Caco-2 (cell line): ENCODE measurements at regions not wholly inside any gene's neighbourhood (a gene's known extent, or its start where the extent isn't known, plus 50 kb on each side); places are given as distances from the start of the nearest gene placed in this dataset.

Experiments
- BruUV-seq: library from RNA; stranded (reverse); fragments of 400-500 nt; replicated peaks from 2 replicates; lab custom pipeline; 2021; lab: Mats Ljungman, UMichigan
- CTCF ChIA-PET: fragments of 300-600 bp; sonication (Branson Sonifier 250); formaldehyde crosslinking; loops from one replicate; lab custom pipeline; 2022; ENCODE audit warnings: antibody characterized with exemption; lab: Charles Lee
- POLR2A ChIA-PET: fragments of 300-600 bp; sonication (Branson Sonifier 250); formaldehyde crosslinking; loops from one replicate; lab custom pipeline; 2022; ENCODE audit warnings: antibody characterized with exemption; lab: Charles Lee
- DNase-seq, 2 experiments: peaks; one replicate each; pipeline versions ENCODE4 v3.0.0 to v3.0.0-alpha.2; 2020 to 2022
- H3K27me3 ChIP-seq: replicated peaks from 2 replicates; pipeline ENCODE4 v1.6.0; 2011; ENCODE audit warnings: low read length; ENCODE audit not compliant: control insufficient read depth, insufficient read depth
- H3K36me3 ChIP-seq: 2 replicates; pipeline ENCODE4 v1.5.1; 2011; ENCODE audit warnings: low read length; ENCODE audit not compliant: control insufficient read depth, insufficient read depth
- H3K4me1 ChIP-seq: fragments of 250-450 bp; sonication (Bioruptor Pico); 2 replicates; pipeline ENCODE4 v1.5.1; 2020; ENCODE audit warnings: mild to moderate bottlenecking
- H3K4me3 ChIP-seq: 2 replicates; pipeline ENCODE4 v1.5.1; 2011; ENCODE audit warnings: low read depth, mild to moderate bottlenecking, control low read depth, low read length
- H3K9me3 ChIP-seq: fragments of 250-450 bp; sonication (Bioruptor Pico); 2 replicates; pipeline ENCODE4 v1.5.1; 2020; ENCODE audit warnings: mild to moderate bottlenecking, moderate library complexity
- H3K27ac Mint-ChIP-seq: one replicate; pipeline ENCODE4 v1.8.0; 2022; ENCODE audit warnings: mixed read lengths; ENCODE audit not compliant: unreplicated experiment
- H3K27me3 Mint-ChIP-seq: one replicate; pipeline ENCODE4 v1.8.0; 2022; ENCODE audit warnings: mixed read lengths; ENCODE audit not compliant: insufficient read depth, unreplicated experiment
- H3K36me3 Mint-ChIP-seq: one replicate; pipeline ENCODE4 v1.8.0; 2022; ENCODE audit warnings: mild to moderate bottlenecking, mixed read lengths; ENCODE audit not compliant: insufficient read depth, unreplicated experiment
- H3K4me1 Mint-ChIP-seq: one replicate; pipeline ENCODE4 v1.8.0; 2022; ENCODE audit warnings: low read depth, mixed read lengths; ENCODE audit not compliant: unreplicated experiment
- H3K4me3 Mint-ChIP-seq: one replicate; pipeline ENCODE4 v1.8.0; 2022; ENCODE audit warnings: mild to moderate bottlenecking, moderate library complexity, mixed read lengths; ENCODE audit not compliant: unreplicated experiment
- H3K9me3 Mint-ChIP-seq: one replicate; pipeline ENCODE4 v1.8.0; 2022; ENCODE audit warnings: mixed read lengths; ENCODE audit not compliant: unreplicated experiment
- intact Hi-C: fragments of 100-400 bp; cut with micrococcal nuclease; formaldehyde crosslinking; loops from one replicate; pipeline ENCODE4 v1.10.0; 2022; ENCODE audit not compliant: unreplicated experiment
- TF ChIP-seq, protein P1 (sequence below), 2 experiments: fragments of 200-600 bp in 1 of 2; IDR thresholded peaks; 1 replicate in 1 of 2; 2 replicates in 1 of 2; pipeline versions ENCODE4 v1.5.1 to v1.8.0; 2011 to 2022; ENCODE audit warnings: antibody characterized with exemption in 1 of 2, control low read depth in 1 of 2, inconsistent platforms in 1 of 2, low read depth in 1 of 2, low read length in 1 of 2, mild to moderate bottlenecking in 1 of 2, moderate library complexity in 1 of 2; ENCODE audit not compliant: insufficient read depth in 1 of 2, severe bottlenecking in 1 of 2, unreplicated experiment in 1 of 2

DNA sequence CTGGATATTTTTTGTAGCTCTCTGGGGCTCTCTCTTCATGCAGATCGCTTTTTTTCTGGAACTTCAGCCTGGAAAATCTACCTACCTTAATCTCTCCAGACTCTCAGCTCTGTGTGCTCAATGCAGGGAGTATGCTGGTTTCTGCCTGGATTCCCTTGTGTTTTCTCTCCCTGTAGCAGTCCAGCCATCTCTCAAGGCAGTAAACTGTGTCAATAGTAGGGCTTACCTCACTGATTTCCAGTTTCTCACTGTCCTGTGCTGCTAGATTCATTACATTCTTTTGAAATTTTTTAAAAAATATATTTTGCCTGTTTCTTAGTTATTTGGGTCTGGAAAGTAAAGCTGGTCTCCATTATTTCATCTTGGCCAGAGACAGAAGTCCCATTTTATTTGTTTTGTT, 951.4 kb downstream of the NR2F1-AS1 start:
- H3K4me1 Mint-ChIP-seq, result peaks cover 6% of the 10 kb centered on the region
- no peaks in the 10 kb centered on the region for H3K27me3 Mint-ChIP-seq
- Histone ChIP-seq H3K9me3 (no peaks in the 10 kb centered on the region), H3K4me1 (no peaks in the 10 kb centered on the region), H3K27me3 (no peaks in the 10 kb centered on the region), H3K4me3 (no peak overlapping the region), H3K36me3 (no peaks in the 10 kb centered on the region)
- no peak overlapping the region for H3K4me3 Mint-ChIP-seq
- POLR2A ChIA-PET, result no interaction called here
- H3K9me3 Mint-ChIP-seq, result no peaks in the 10 kb centered on the region
- CTCF ChIA-PET, result no interaction called here
- DNase-seq, result no peak
- intact Hi-C loops, result no loop called here
- TF ChIP-seq, protein P1, sequence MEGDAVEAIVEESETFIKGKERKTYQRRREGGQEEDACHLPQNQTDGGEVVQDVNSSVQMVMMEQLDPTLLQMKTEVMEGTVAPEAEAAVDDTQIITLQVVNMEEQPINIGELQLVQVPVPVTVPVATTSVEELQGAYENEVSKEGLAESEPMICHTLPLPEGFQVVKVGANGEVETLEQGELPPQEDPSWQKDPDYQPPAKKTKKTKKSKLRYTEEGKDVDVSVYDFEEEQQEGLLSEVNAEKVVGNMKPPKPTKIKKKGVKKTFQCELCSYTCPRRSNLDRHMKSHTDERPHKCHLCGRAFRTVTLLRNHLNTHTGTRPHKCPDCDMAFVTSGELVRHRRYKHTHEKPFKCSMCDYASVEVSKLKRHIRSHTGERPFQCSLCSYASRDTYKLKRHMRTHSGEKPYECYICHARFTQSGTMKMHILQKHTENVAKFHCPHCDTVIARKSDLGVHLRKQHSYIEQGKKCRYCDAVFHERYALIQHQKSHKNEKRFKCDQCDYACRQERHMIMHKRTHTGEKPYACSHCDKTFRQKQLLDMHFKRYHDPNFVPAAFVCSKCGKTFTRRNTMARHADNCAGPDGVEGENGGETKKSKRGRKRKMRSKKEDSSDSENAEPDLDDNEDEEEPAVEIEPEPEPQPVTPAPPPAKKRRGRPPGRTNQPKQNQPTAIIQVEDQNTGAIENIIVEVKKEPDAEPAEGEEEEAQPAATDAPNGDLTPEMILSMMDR (IDR thresholded peaks at IDR 0.05; ENCODE audit: insufficient read depth in 1 of 2, low read depth in 1 of 2, low read length in 1 of 2, severe bottlenecking in 1 of 2, unreplicated experiment in 1 of 2), result no peak
- H3K36me3 Mint-ChIP-seq, result no peaks in the 10 kb centered on the region
- H3K27ac Mint-ChIP-seq, result no peak overlapping the region
- no TSS peak for BruUV-seq

DNA sequence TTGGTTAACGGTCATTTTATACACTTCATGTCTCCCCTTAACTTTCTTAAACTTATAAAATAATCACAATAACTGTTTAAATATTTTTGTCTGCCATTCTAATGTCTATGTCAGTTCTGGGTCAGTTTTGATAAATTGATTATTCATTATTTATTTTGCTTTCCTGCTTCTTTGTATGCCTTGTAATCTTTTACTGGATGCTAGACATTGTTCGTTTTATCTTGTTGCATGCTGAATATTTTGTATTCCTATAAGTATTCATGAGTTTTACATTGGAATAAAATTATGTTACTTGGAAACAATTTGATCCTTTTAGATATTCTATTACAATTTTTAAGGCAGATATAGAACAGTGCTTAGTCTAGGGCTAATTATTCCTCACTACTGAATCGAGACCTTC, 952.0 kb downstream of the NR2F1-AS1 start:
- H3K4me1 ChIP-seq, result no peaks in the 10 kb centered on the region
- BruUV-seq, result no TSS peak
- H3K27me3 Mint-ChIP-seq, result no peaks in the 10 kb centered on the region
- no peaks in the 10 kb centered on the region for H3K36me3 Mint-ChIP-seq
- no peaks in the 10 kb centered on the region for H3K36me3 ChIP-seq
- no peaks in the 10 kb centered on the region for H3K9me3 Mint-ChIP-seq
- H3K4me1 Mint-ChIP-seq, result peaks cover under 1% of the 10 kb centered on the region
- no peaks in the 10 kb centered on the region for H3K27me3 ChIP-seq
- H3K4me3 Mint-ChIP-seq, result no peak overlapping the region
- intact Hi-C loops, result no loop called here
- H3K4me3 ChIP-seq, result no peak overlapping the region
- CTCF ChIA-PET, result no interaction called here
- POLR2A ChIA-PET, result no interaction called here
- TF ChIP-seq, protein P1 (IDR thresholded peaks at IDR 0.05; ENCODE audit: insufficient read depth in 1 of 2, low read depth in 1 of 2, low read length in 1 of 2, severe bottlenecking in 1 of 2, unreplicated experiment in 1 of 2), result no peak
- H3K9me3 ChIP-seq, result no peaks in the 10 kb centered on the region
- no peak overlapping the region for H3K27ac Mint-ChIP-seq
- DNase-seq, result no peak

DNA sequence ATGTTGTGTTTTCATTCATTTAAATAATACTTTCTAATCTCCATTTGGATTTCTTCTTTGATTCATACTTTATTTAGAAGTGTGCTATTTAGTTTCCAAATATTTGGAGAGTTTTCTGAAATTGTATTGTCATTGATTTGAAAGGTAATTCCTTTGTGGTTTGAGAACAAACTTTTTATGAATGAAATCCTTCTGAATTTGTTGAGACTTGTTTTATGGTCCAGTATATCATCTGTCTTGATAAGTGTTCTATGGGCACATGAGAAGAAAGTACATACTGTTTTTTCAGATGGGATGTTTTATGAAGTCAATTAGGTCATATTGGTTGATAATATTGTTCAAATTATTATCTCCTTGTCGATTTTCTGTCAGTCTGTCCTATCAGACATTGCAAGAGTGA, 953.8 kb downstream of the NR2F1-AS1 start:
- no peaks in the 10 kb centered on the region for H3K27me3 ChIP-seq
- no peaks in the 10 kb centered on the region for H3K9me3 ChIP-seq
- Mint-ChIP-seq H3K9me3 (no peaks in the 10 kb centered on the region), H3K4me3 (no peak overlapping the region), H3K4me1 (no peaks in the 10 kb centered on the region), H3K27me3 (no peaks in the 10 kb centered on the region), H3K27ac (no peak overlapping the region), H3K36me3 (no peaks in the 10 kb centered on the region)
- no peak for DNase-seq
- no peak overlapping the region for H3K4me3 ChIP-seq
- H3K36me3 ChIP-seq, result no peaks in the 10 kb centered on the region
- intact Hi-C loops, result no loop called here
- no peaks in the 10 kb centered on the region for H3K4me1 ChIP-seq
- no TSS peak for BruUV-seq
- POLR2A ChIA-PET, result no interaction called here
- TF ChIP-seq, protein P1 (IDR thresholded peaks at IDR 0.05; ENCODE audit: insufficient read depth in 1 of 2, low read depth in 1 of 2, low read length in 1 of 2, severe bottlenecking in 1 of 2, unreplicated experiment in 1 of 2), result no peak
- CTCF ChIA-PET, result no interaction called here
